ENCODE measurements at regions not wholly inside any gene's neighbourhood (a gene's known extent, or its start where the extent isn't known, plus 50 kb on each side); places are given as distances from the start of the nearest gene placed in this dataset.

DNA sequence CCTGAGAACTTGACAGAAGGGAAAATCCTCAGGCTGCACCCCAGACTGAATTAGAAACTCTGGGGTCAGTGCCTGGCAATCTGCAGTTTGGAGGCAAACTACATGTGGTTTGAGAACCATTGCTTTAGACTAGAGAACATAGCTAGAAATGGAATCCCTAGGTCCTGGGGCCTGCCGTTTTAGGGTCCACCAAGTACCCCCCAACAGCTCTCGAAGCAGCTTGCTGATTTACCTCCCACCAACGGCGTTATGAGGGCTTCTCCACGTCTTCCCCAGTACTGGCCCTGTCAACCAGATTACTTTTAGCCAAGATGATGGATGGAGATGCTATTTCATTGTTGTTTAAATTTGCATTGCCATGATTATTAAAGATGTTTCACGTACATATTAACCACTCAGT is 272.5 kb downstream of the XXYLT1 start:
- Histone ChIP-seq H2AFZ (ENCODE audit: low read length) (no peak overlapping the region), H3K9ac (ENCODE audit: insufficient read depth, low read depth, low read length) (no peak overlapping the region), H3K9me3 (ENCODE audit: low read length) (no peaks in the 10 kb centered on the region), H3K4me2 (ENCODE audit: low read depth, low read length) (no peak overlapping the region), H4K20me1 (ENCODE audit: insufficient read depth, low read length) (no peaks in the 10 kb centered on the region), H3K79me2 (ENCODE audit: insufficient read depth, low read length) (no peaks in the 10 kb centered on the region), H3K27ac (ENCODE audit: extremely low read length, insufficient read depth, low read length) (no peak overlapping the region), H3K36me3 (replicated peaks in 1 of 2; ENCODE audit: control insufficient read depth in 1 of 2, insufficient read depth in 2 of 2, low read length in 2 of 2) (no peaks in the 10 kb centered on the region), H3K4me3 (replicated peaks in 1 of 3; ENCODE audit: insufficient read depth in 1 of 3, low read depth in 2 of 3, low read length in 3 of 3) (no peak overlapping the region), H3K4me1 (ENCODE audit: insufficient read depth, low read length) (peaks cover 41% of the 10 kb centered on the region), H3K27me3 (ENCODE audit: control insufficient read depth in 1 of 2, insufficient read depth in 2 of 2, low read length in 2 of 2) (peaks cover 0 to 19% of the 10 kb centered on the region in 2 experiments; a peak in 3 of 5 replicates)
- ChIA-PET CTCF (ENCODE audit: low intra/inter-chr PET ratio, low total read pairs) (no interaction called here), POLR2A (no interaction called here)
- TF ChIP-seq, protein P1, sequence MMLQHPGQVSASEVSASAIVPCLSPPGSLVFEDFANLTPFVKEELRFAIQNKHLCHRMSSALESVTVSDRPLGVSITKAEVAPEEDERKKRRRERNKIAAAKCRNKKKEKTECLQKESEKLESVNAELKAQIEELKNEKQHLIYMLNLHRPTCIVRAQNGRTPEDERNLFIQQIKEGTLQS (CRISPR knock-in tag; IDR thresholded peaks at IDR 0.05): no peak
- TF ChIP-seq HOXA3 (CRISPR knock-in tag; IDR thresholded peaks at IDR 0.05): no peak
- no peak for TF ChIP-seq ZNF382 (CRISPR knock-in tag; IDR thresholded peaks at IDR 0.05; ENCODE audit: borderline replicate concordance)
- TF ChIP-seq ZNF788 (CRISPR knock-in tag; IDR thresholded peaks at IDR 0.05; ENCODE audit: borderline replicate concordance): no peak
- no peak for TF ChIP-seq ATRX (CRISPR knock-in tag; IDR thresholded peaks at IDR 0.05; ENCODE audit: borderline replicate concordance)
- TF ChIP-seq KMT2B (CRISPR knock-in tag; IDR thresholded peaks at IDR 0.05): no peak
- TF ChIP-seq NR2F6 (IDR thresholded peaks at IDR 0.05): no peak
- TF ChIP-seq NR2F6 (CRISPR knock-in tag; IDR thresholded peaks at IDR 0.05): no peak
- TF ChIP-seq ZNF225 (CRISPR knock-in tag; IDR thresholded peaks at IDR 0.05): no peak
- TF ChIP-seq ELF4 (CRISPR knock-in tag; IDR thresholded peaks at IDR 0.05; ENCODE audit: borderline replicate concordance): no peak
- TF ChIP-seq ETS1 (CRISPR knock-in tag; IDR thresholded peaks at IDR 0.05): no peak
- TF ChIP-seq ZFP90 (CRISPR knock-in tag; IDR thresholded peaks at IDR 0.05; ENCODE audit: borderline replicate concordance): no peak
- TF ChIP-seq ZNF329 (CRISPR knock-in tag; IDR thresholded peaks at IDR 0.05; ENCODE audit: low read depth): no peak
- in situ Hi-C loops (cut with HindIII; ENCODE audit: extremely low pct_ligation_motif_present, low pct_unique_long_range_greater_than_20kb) (no loop called here), intact Hi-C loops (cut with micrococcal nuclease; ENCODE audit: unreplicated experiment) (no loop called here)
- no TSS peak for BruUV-seq (replicated peaks)
- no peak for DNase-seq (ENCODE audit: low spot score)
- 39% methylated on average over 5 of the region's 6 CpGs for WGBS (ENCODE audit: low lambda C conversion rate)
- ATAC-seq: no peak
- FAIRE-seq: no peak
